ENCODE measurements at regions not wholly inside any gene's neighbourhood (a gene's known extent, or its start where the extent isn't known, plus 50 kb on each side); places are given as distances from the start of the nearest gene placed in this dataset.

DNA sequence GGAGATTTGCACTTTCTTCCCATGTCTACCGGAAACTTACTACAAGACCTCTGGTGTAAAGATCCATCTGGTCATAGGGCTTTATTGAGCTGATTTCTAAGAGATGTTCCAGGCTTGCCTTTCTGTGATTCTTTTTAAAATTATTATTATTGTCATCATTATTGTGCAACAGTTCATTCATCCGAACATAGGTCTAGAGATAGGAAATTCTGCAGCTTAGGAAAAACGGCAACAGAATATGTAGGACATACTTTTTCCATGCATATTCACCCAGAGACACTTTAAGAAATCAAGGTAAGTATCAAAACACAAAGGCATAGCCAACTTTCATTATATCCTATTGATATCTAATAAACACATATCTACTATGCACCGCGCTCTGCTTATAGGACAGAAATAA lies 378.2 kb upstream of the KLF4 start:
- no peak overlapping the region for H2AFZ ChIP-seq (ENCODE audit: insufficient read depth, low read length, poor library complexity)
- no peak overlapping the region for H2AK5ac ChIP-seq (ENCODE audit: low read length)
- no peak overlapping the region for H3K18ac ChIP-seq (ENCODE audit: low read length)
- H3K14ac ChIP-seq (ENCODE audit: low read length), result no peak overlapping the region
- no peak overlapping the region for H3K23ac ChIP-seq (ENCODE audit: low read length)
- H3K79me2 ChIP-seq (ENCODE audit: control insufficient read depth, insufficient read depth, low read length, poor library complexity), result no peaks in the 10 kb centered on the region
- H3K27ac ChIP-seq (ENCODE audit: low read depth, low read length), result no peak overlapping the region
- H3K27me3 ChIP-seq (ENCODE audit: insufficient read depth, low read length), result no peaks in the 10 kb centered on the region
- no peak overlapping the region for H4K8ac ChIP-seq (ENCODE audit: low read depth, low read length)
- H3K4ac ChIP-seq (ENCODE audit: low read depth, low read length), result no peak overlapping the region
- H3K4me1 ChIP-seq (ENCODE audit: control insufficient read depth in 1 of 2, insufficient read depth in 2 of 2, low read length in 2 of 2), result peaks cover 0 to 2% of the 10 kb centered on the region in 2 experiments
- no peak overlapping the region for H4K12ac ChIP-seq (ENCODE audit: low read depth, low read length)
- no peak overlapping the region for H2BK120ac ChIP-seq (ENCODE audit: insufficient read depth, low read length, poor library complexity)
- no peak overlapping the region for H3K4me3 ChIP-seq (ENCODE audit: low read depth, low read length)
- no peaks in the 10 kb centered on the region for H3K79me1 ChIP-seq (ENCODE audit: low read length)
- H3K36me3 ChIP-seq (ENCODE audit: control insufficient read depth in 1 of 2, insufficient read depth in 2 of 2, low read length in 2 of 2), result no peaks in the 10 kb centered on the region
- DNase-seq, result no peak
- no peak overlapping the region for H2BK12ac ChIP-seq (ENCODE audit: low read length)
- H4K91ac ChIP-seq (ENCODE audit: low read depth, low read length), result no peak overlapping the region
- peaks cover 1% of the 10 kb centered on the region for H3K9me3 ChIP-seq (ENCODE audit: insufficient read depth, low read depth, low read length)
- H2BK5ac ChIP-seq (ENCODE audit: low read depth, low read length, poor library complexity), result no peak overlapping the region
- no peak overlapping the region for H3K9ac ChIP-seq (ENCODE audit: low read length)
- no peak overlapping the region for H3K4me2 ChIP-seq (ENCODE audit: low read length)
- no CpG with 5 or more reads among the region's 5 CpGs for WGBS (ENCODE audit: extremely low coverage, insufficient coverage, insufficient read length)

DNA sequence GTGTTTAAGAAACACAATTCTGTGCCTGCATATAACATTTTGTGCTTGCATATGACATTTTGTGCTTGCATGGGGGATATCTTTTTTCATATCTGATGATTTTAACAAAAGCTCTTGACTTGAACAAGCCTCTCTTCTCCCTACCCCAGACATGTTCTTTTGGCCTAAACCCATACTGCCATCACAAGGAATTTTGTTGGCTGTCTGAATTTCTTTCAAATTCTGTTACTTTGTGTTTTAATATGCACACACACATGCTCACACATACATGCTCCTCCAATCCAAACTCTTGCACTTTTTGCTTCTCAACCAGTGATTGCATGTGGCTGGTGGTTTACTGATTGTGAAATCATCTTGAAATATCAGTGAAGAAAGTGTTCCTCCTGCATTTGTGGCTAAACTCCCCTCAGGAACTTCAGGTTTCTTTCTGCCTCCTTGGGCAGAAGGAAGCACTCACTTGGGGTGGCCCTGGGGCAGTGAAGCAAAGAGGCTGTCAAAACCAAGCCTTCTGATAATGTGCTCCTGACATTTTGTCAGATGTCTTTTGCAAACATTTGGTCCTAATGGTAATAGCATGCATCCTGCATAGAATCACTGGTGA lies 377.2 kb upstream of the KLF4 start:
- H2BK5ac ChIP-seq (ENCODE audit: low read depth, low read length, poor library complexity), result no peak overlapping the region
- H2AFZ ChIP-seq (ENCODE audit: insufficient read depth, low read length, poor library complexity), result no peak overlapping the region
- DNase-seq, result no peak
- no peak overlapping the region for H3K9ac ChIP-seq (ENCODE audit: low read length)
- H3K4me2 ChIP-seq (ENCODE audit: low read length), result no peak overlapping the region
- H3K27me3 ChIP-seq (ENCODE audit: insufficient read depth, low read length), result no peaks in the 10 kb centered on the region
- no peak overlapping the region for H3K14ac ChIP-seq (ENCODE audit: low read length)
- no peak overlapping the region for H3K4me3 ChIP-seq (ENCODE audit: low read depth, low read length)
- H3K9me3 ChIP-seq (ENCODE audit: insufficient read depth, low read depth, low read length), result peaks cover 1% of the 10 kb centered on the region
- H3K79me1 ChIP-seq (ENCODE audit: low read length), result no peaks in the 10 kb centered on the region
- no peak overlapping the region for H2BK120ac ChIP-seq (ENCODE audit: insufficient read depth, low read length, poor library complexity)
- no peak overlapping the region for H3K4ac ChIP-seq (ENCODE audit: low read depth, low read length)
- H3K23ac ChIP-seq (ENCODE audit: low read length), result no peak overlapping the region
- no peak overlapping the region for H4K91ac ChIP-seq (ENCODE audit: low read depth, low read length)
- H4K12ac ChIP-seq (ENCODE audit: low read depth, low read length), result no peak overlapping the region
- H3K36me3 ChIP-seq (ENCODE audit: control insufficient read depth in 1 of 2, insufficient read depth in 2 of 2, low read length in 2 of 2), result no peaks in the 10 kb centered on the region
- no peak overlapping the region for H3K18ac ChIP-seq (ENCODE audit: low read length)
- no peak overlapping the region for H2AK5ac ChIP-seq (ENCODE audit: low read length)
- H3K79me2 ChIP-seq (ENCODE audit: control insufficient read depth, insufficient read depth, low read length, poor library complexity), result no peaks in the 10 kb centered on the region
- no peak overlapping the region for H2BK12ac ChIP-seq (ENCODE audit: low read length)
- peaks cover 0 to 2% of the 10 kb centered on the region in 2 experiments for H3K4me1 ChIP-seq (ENCODE audit: control insufficient read depth in 1 of 2, insufficient read depth in 2 of 2, low read length in 2 of 2)
- H4K8ac ChIP-seq (ENCODE audit: low read depth, low read length), result no peak overlapping the region
- no peak overlapping the region for H3K27ac ChIP-seq (ENCODE audit: low read depth, low read length)

DNA sequence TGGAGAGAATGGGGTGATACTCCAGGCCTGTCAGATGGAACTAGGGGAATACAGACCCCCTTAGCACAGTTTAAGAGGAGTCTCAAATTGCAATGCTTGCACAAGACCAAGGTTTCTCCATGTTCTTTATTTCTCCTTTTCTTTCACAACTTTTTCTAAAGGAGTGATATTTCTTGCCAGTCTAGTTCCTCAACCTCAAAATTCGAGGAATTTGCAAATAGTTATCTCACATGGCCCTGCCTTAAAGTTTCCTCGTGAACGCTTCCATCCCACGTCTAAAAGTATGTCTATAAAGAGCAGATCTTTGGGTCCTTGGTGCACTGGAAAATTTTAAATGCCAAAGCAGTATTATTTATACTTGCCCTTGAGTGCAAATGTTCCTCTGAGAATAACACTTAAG lies 373.8 kb upstream of the KLF4 start:
- DNase-seq, result peak; percentile 16 to 85
- Histone ChIP-seq H4K91ac (ENCODE audit: low read depth, low read length) (no peak overlapping the region), H3K4me3 (ENCODE audit: low read depth, low read length) (no peak overlapping the region), H3K9me3 (ENCODE audit: insufficient read depth, low read depth, low read length) (no peaks in the 10 kb centered on the region), H3K79me2 (ENCODE audit: control insufficient read depth, insufficient read depth, low read length, poor library complexity) (no peaks in the 10 kb centered on the region), H4K8ac (ENCODE audit: low read depth, low read length) (no peak overlapping the region), H3K9ac (ENCODE audit: low read length) (no peak overlapping the region), H2BK12ac (ENCODE audit: low read length) (no peak overlapping the region), H3K27ac (ENCODE audit: low read depth, low read length) (no peak overlapping the region), H3K79me1 (ENCODE audit: low read length) (no peaks in the 10 kb centered on the region), H2AK5ac (ENCODE audit: low read length) (no peak overlapping the region), H4K12ac (ENCODE audit: low read depth, low read length) (no peak overlapping the region), H3K4me1 (ENCODE audit: control insufficient read depth in 1 of 2, insufficient read depth in 2 of 2, low read length in 2 of 2) (peaks cover 0 to 2% of the 10 kb centered on the region in 2 experiments), H3K4me2 (ENCODE audit: low read length) (no peak overlapping the region), H2BK5ac (ENCODE audit: low read depth, low read length, poor library complexity) (no peak overlapping the region), H2BK120ac (ENCODE audit: insufficient read depth, low read length, poor library complexity) (no peak overlapping the region), H3K27me3 (ENCODE audit: insufficient read depth, low read length) (no peaks in the 10 kb centered on the region), H3K36me3 (ENCODE audit: control insufficient read depth in 1 of 2, insufficient read depth in 2 of 2, low read length in 2 of 2) (no peaks in the 10 kb centered on the region), H3K14ac (ENCODE audit: low read length) (no peak overlapping the region), H3K18ac (ENCODE audit: low read length) (no peak overlapping the region), H3K4ac (ENCODE audit: low read depth, low read length) (no peak overlapping the region), H3K23ac (ENCODE audit: low read length) (no peak overlapping the region), H2AFZ (ENCODE audit: insufficient read depth, low read length, poor library complexity) (no peak overlapping the region)
- no CpG with 5 or more reads among the region's 4 CpGs for WGBS (ENCODE audit: extremely low coverage, insufficient coverage, insufficient read length)

GRCh38 chr9:107862881-107863280 lies 373.3 kb upstream of the KLF4 start:
- DNase-seq, result no peak
- H4K8ac ChIP-seq (ENCODE audit: low read depth, low read length), result no peak overlapping the region
- no peak overlapping the region for H2BK12ac ChIP-seq (ENCODE audit: low read length)
- no peak overlapping the region for H2BK5ac ChIP-seq (ENCODE audit: low read depth, low read length, poor library complexity)
- H3K4ac ChIP-seq (ENCODE audit: low read depth, low read length), result no peak overlapping the region
- H3K4me2 ChIP-seq (ENCODE audit: low read length), result no peak overlapping the region
- no peak overlapping the region for H3K14ac ChIP-seq (ENCODE audit: low read length)
- no peak overlapping the region for H3K9ac ChIP-seq (ENCODE audit: low read length)
- H2AK5ac ChIP-seq (ENCODE audit: low read length), result no peak overlapping the region
- no peak overlapping the region for H3K4me3 ChIP-seq (ENCODE audit: low read depth, low read length)
- H3K18ac ChIP-seq (ENCODE audit: low read length), result no peak overlapping the region
- H2AFZ ChIP-seq (ENCODE audit: insufficient read depth, low read length, poor library complexity), result no peak overlapping the region
- H4K91ac ChIP-seq (ENCODE audit: low read depth, low read length), result no peak overlapping the region
- H3K4me1 ChIP-seq (ENCODE audit: control insufficient read depth in 1 of 2, insufficient read depth in 2 of 2, low read length in 2 of 2), result peaks cover 0 to 2% of the 10 kb centered on the region in 2 experiments
- no CpG with 5 or more reads among the region's 1 CpG for WGBS (ENCODE audit: extremely low coverage, insufficient coverage, insufficient read length)
- H3K36me3 ChIP-seq (ENCODE audit: control insufficient read depth in 1 of 2, insufficient read depth in 2 of 2, low read length in 2 of 2), result no peaks in the 10 kb centered on the region
- no peak overlapping the region for H3K23ac ChIP-seq (ENCODE audit: low read length)
- no peak overlapping the region for H4K12ac ChIP-seq (ENCODE audit: low read depth, low read length)
- H2BK120ac ChIP-seq (ENCODE audit: insufficient read depth, low read length, poor library complexity), result no peak overlapping the region
- H3K9me3 ChIP-seq (ENCODE audit: insufficient read depth, low read depth, low read length), result no peaks in the 10 kb centered on the region
- H3K27ac ChIP-seq (ENCODE audit: low read depth, low read length), result no peak overlapping the region
- H3K79me1 ChIP-seq (ENCODE audit: low read length), result no peaks in the 10 kb centered on the region
- H3K79me2 ChIP-seq (ENCODE audit: control insufficient read depth, insufficient read depth, low read length, poor library complexity), result no peaks in the 10 kb centered on the region
- no peaks in the 10 kb centered on the region for H3K27me3 ChIP-seq (ENCODE audit: insufficient read depth, low read length)
